DMS153 treated with DMSO at 0.1 percent for 48 hours (cell line): ENCODE measurements at regions not wholly inside any gene's neighbourhood (a gene's known extent, or its start where the extent isn't known, plus 50 kb on each side); places are given as distances from the start of the nearest gene placed in this dataset.
"Not testable (repeated sequence)": the region's sequence is repeated elsewhere in the genome, so short reads cannot be mapped to it uniquely, and the experiment has no call there.

ENCODE experiments used
- DNase-seq: peaks from one replicate; lab custom pipeline; 2025; ENCODE audit not compliant: unreplicated experiment; lab: John Stamatoyannopoulos, UW

GRCh38 chr6:30807566-30807965 is 63.2 kb upstream of the IER3 start:
- DNase-seq = not testable (repeated sequence)

GRCh38 chr6:30806581-30807183 is 62.3 kb upstream of the IER3 start:
- DNase-seq = no peak

- DNase-seq = no peak
Measured at GRCh38 chr6:30804333-30804732, 60.0 kb upstream of the IER3 start.

- DNase-seq = no peak
Measured at GRCh38 chr6:30802731-30803130, 58.4 kb upstream of the IER3 start.

GRCh38 chr6:30801950-30802349 is 57.6 kb upstream of the IER3 start:
- DNase-seq = no peak

GRCh38 chr6:30800871-30801270 is 56.5 kb upstream of the IER3 start:
- DNase-seq = no peak

- DNase-seq = no peak
Measured at GRCh38 chr6:30799210-30799609, 54.9 kb upstream of the IER3 start.

GRCh38 chr6:30798494-30798893 is 54.1 kb upstream of the IER3 start:
- DNase-seq = no peak

GRCh38 chr6:30795549-30796293 is 51.4 kb upstream of the IER3 start:
- DNase-seq = no peak
